Suppressor macrophage treated with lipopolysaccharide for 4 hours (primary cell): ENCODE measurements at regions not wholly inside any gene's neighbourhood (a gene's known extent, or its start where the extent isn't known, plus 50 kb on each side); places are given as distances from the start of the nearest gene placed in this dataset.

Experiments
- DNase-seq: peaks from one replicate; pipeline ENCODE4 v3.0.0-alpha.2; 2020

- DNase-seq, result no peak
These were observed 229.9 kb upstream of the AMELY start for GRCh38 chrY:7141477-7141876.
